Neural progenitor cell (in vitro differentiated cells): ENCODE measurements at regions not wholly inside any gene's neighbourhood (a gene's known extent, or its start where the extent isn't known, plus 50 kb on each side); places are given as distances from the start of the nearest gene placed in this dataset.

Source experiments
- CTCF ChIP-seq: fragments of 200-600 bp; sonication (generic); IDR thresholded peaks from 2 replicates; pipeline ENCODE4 v1.5.1; 2017; ENCODE audit warnings: antibody characterized with exemption, mild to moderate bottlenecking
- EZH2 ChIP-seq: fragments of 200-600 bp; sonication (generic); IDR thresholded peaks from 2 replicates; pipeline ENCODE4 v1.6.1; 2017; ENCODE audit warnings: antibody characterized with exemption, mild to moderate bottlenecking, moderate library complexity
- EZH2phosphoT487 ChIP-seq: fragments of 200-600 bp; sonication (generic); IDR thresholded peaks from 2 replicates; pipeline ENCODE4 v1.6.1; 2017; ENCODE audit warnings: antibody characterized with exemption

- TF ChIP-seq CTCF (no peak), EZH2 (no peak), EZH2phosphoT487 (no peak)
Observed at GRCh38 chr16:50467943-50468748, 80.0 kb upstream of the NKD1 start.
